Right cardiac atrium (tissue), 5 donors: ENCODE measurements at regions not wholly inside any gene's neighbourhood (a gene's known extent, or its start where the extent isn't known, plus 50 kb on each side); places are given as distances from the start of the nearest gene placed in this dataset.
"Not testable (repeated sequence)": the region's sequence is repeated elsewhere in the genome, so short reads cannot be mapped to it uniquely, and the experiment has no call there.

Source experiments
- ATAC-seq, 2 donors: fragments of 200-7000 bp; cut with Tn5 transposase; one replicate each; pipeline versions ENCODE4 v1.8.0 to v1.9.1; 2020; ENCODE audit warnings: moderate library complexity in 2 of 2, mild to moderate bottlenecking in 1 of 2
- DNase-seq, 3 donors: peaks; one replicate each; pipeline ENCODE4 v3.0.0-alpha.2; 2020
- H3K27ac ChIP-seq: one replicate; pipeline ENCODE4 v1.5.1; 2013; ENCODE audit warnings: mild to moderate bottlenecking, low read length, control low read depth, moderate library complexity
- H3K27me3 ChIP-seq: one replicate; pipeline ENCODE4 v1.6.1; 2013; ENCODE audit not compliant: control insufficient read depth, insufficient read depth
- H3K4me1 ChIP-seq: one replicate; pipeline ENCODE4 v1.6.1; 2013; ENCODE audit warnings: low read length; ENCODE audit not compliant: control insufficient read depth, insufficient read depth
- H3K4me3 ChIP-seq: one replicate; pipeline ENCODE4 v1.5.1; 2013; ENCODE audit warnings: low read length, control low read depth
- H3K9me3 ChIP-seq: one replicate; pipeline ENCODE4 v1.6.1; 2013; ENCODE audit warnings: low read length; ENCODE audit not compliant: control insufficient read depth
- WGBS: extraction: QIAGEN DNeasy Blood & Tissue Kit; methylation state at CpG from one replicate; pipeline ENCODE4 v1.1.7; 2013; 5-methylcytosine and 5-hydroxymethylcytosine counted together
- intact Hi-C, 4 donors: fragments of 100-400 bp; cut with DNase I; formaldehyde crosslinking; loops; one replicate each; pipeline versions ENCODE4 v1.11.0 to v1.14.0; 2022 to 2023
- donor health status: healthy with polysubstance abuse.
- donor health status: DM: no; HTN: yes; CAD: no.
- donor health status: DM: no; HTN: no; CAD: no.
- donor health status: DM: no; HTN: yes; CAD: no; lungs with severe emphysema.
- donor health status: DM: yes; HTN: yes; CAD: no.

- WGBS: 95% methylated on average over 21 of the region's 21 CpGs
- ATAC-seq: no peak
- Histone ChIP-seq H3K9me3 (no peaks in the 10 kb centered on the region), H3K27ac (no peak overlapping the region), H3K4me1 (no peaks in the 10 kb centered on the region), H3K4me3 (no peak overlapping the region), H3K27me3 (no peaks in the 10 kb centered on the region)
- intact Hi-C loops: no loop called here
- peak in 2 of 3 donors; percentile 17 to 30 for DNase-seq
Observed at GRCh38 chr10:52955337-52955736, 182.8 kb upstream of the MBL2 start.

DNA sequence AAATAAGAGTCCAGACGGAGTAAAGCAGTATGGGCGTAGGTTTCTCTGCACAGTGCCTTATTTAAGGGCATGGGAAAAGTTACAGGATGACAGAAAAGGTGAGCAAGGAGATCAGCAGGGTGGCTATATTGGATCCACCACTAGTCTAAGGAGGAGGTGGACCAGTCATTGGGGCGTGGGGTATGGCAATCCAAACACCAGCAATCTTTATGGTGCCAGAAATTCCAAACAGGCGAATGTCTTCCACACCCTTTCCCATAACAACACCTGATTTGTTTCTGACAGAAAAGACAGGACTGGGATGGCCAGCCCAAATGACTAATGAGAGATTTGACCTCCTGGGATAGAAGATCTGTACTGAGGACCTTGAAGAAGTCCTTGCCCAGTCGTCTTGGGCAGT, 181.8 kb upstream of the MBL2 start:
- peak in 1 of 3 donors; percentile 12 for DNase-seq
- H3K4me3 ChIP-seq: no peak overlapping the region
- H3K27ac ChIP-seq: no peak overlapping the region
- no peaks in the 10 kb centered on the region for H3K9me3 ChIP-seq
- ATAC-seq: no peak
- 87% methylated on average over 5 of the region's 5 CpGs for WGBS
- no peaks in the 10 kb centered on the region for H3K27me3 ChIP-seq
- H3K4me1 ChIP-seq: no peaks in the 10 kb centered on the region
- intact Hi-C loops: no loop called here

DNA sequence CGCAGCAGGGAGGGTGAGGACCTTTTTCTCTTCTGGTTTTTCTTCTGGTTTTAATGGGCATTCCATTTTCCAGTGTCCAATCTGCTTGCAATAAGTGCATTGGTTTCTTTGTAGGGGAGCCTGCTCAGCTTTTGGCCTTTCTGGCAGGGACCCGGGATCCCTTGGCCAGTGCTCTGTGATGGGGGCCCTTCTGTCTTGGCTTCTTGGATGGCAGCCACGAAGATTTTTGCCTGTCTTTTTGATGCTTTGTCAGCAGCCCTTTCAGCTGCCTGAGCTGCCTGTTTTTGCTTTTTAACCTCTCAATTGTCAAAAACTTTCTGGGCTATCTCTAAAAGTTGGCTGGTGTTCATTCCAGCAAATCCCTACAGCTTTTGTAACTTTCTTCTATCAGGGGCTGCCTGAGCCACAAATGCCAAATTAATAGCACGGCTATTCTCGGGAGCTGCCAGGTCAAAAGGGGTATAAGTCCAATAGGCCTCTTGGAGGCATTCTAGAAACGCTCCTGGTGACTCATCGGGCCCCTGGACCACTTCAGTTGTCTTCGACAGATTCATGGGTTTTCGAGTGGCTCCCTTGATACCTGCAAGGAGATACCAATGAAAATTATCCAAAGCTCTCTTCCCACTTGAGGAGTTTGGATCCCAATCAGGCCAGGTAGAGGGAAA, 179.9 kb upstream of the MBL2 start:
- ATAC-seq (no peak), DNase-seq (no peak)
- 47% methylated on average over 9 of the region's 9 CpGs for WGBS
- Histone ChIP-seq H3K4me3 (no peak overlapping the region), H3K27me3 (no peaks in the 10 kb centered on the region), H3K9me3 (no peaks in the 10 kb centered on the region), H3K27ac (no peak overlapping the region), H3K4me1 (no peaks in the 10 kb centered on the region)
- intact Hi-C loops: no loop called here

GRCh38 chr10:52951824-52952223, 179.2 kb upstream of the MBL2 start:
- no peaks in the 10 kb centered on the region for H3K4me1 ChIP-seq
- H3K4me3 ChIP-seq: no peak overlapping the region
- peak in 1 of 2 donors; percentile 68 for ATAC-seq
- H3K27me3 ChIP-seq: no peaks in the 10 kb centered on the region
- 42% methylated on average over 5 of the region's 5 CpGs for WGBS
- no peaks in the 10 kb centered on the region for H3K9me3 ChIP-seq
- DNase-seq: peak; percentile 44 to 73 (median 59)
- H3K27ac ChIP-seq: no peak overlapping the region
- intact Hi-C loops: no loop called here

GRCh38 chr10:52950578-52950977, 178.0 kb upstream of the MBL2 start:
- Histone ChIP-seq H3K4me1 (no peaks in the 10 kb centered on the region), H3K27ac (no peak overlapping the region), H3K9me3 (no peaks in the 10 kb centered on the region), H3K4me3 (no peak overlapping the region), H3K27me3 (no peaks in the 10 kb centered on the region)
- WGBS: 92% methylated on average over 5 of the region's 5 CpGs
- ATAC-seq: no peak
- intact Hi-C loops: no loop called here
- DNase-seq: peak in 1 of 3 donors; percentile 14

- no peaks in the 10 kb centered on the region for H3K27me3 ChIP-seq
- ATAC-seq (no peak), DNase-seq (peak in 1 of 3 donors; percentile 21)
- H3K4me3 ChIP-seq: no peak overlapping the region
- H3K4me1 ChIP-seq: no peaks in the 10 kb centered on the region
- no peaks in the 10 kb centered on the region for H3K9me3 ChIP-seq
- H3K27ac ChIP-seq: no peak overlapping the region
- intact Hi-C loops: no loop called here
- 80% methylated on average over 13 of the region's 13 CpGs for WGBS
Observed at GRCh38 chr10:52949899-52950298, 177.3 kb upstream of the MBL2 start.

GRCh38 chr10:52946486-52946885, 173.9 kb upstream of the MBL2 start:
- DNase-seq (no peak), ATAC-seq (no peak)
- WGBS: 62% methylated on average over 5 of the region's 5 CpGs
- intact Hi-C loops: no loop called here
- no peak overlapping the region for H3K27ac ChIP-seq
- no peaks in the 10 kb centered on the region for H3K27me3 ChIP-seq
- H3K4me1 ChIP-seq: no peaks in the 10 kb centered on the region
- no peak overlapping the region for H3K4me3 ChIP-seq
- no peaks in the 10 kb centered on the region for H3K9me3 ChIP-seq

GRCh38 chr10:52945521-52945920, 172.9 kb upstream of the MBL2 start:
- H3K4me3 ChIP-seq, H3K27me3 ChIP-seq, ATAC-seq, H3K9me3 ChIP-seq, H3K27ac ChIP-seq, intact Hi-C loops, DNase-seq, H3K4me1 ChIP-seq: not testable (repeated sequence)
- WGBS: 90% methylated on average over 4 of the region's 4 CpGs

DNA sequence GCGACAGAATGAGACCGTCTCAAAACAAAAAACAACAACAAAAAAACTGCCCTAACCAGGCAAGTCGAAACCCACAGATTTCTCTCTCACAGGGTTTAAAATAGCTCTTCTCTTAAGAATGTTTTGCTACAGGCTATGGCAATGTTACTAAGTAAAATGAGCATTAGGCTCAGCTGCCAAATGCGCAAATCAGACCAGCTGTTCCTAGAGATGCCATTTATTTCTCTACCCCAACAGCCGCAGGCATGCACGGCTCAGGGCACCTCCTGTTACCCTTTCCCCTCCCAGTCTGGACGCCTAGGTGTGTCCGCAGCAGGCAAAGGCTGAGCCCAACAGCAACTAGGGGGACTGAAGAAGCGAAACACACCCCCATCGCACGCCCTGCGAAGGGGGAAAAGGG, 168.3 kb upstream of the MBL2 start:
- no peaks in the 10 kb centered on the region for H3K4me1 ChIP-seq
- H3K27ac ChIP-seq: no peak overlapping the region
- H3K4me3 ChIP-seq: no peak overlapping the region
- intact Hi-C loops: no loop called here
- WGBS: 93% methylated on average over 12 of the region's 12 CpGs
- ATAC-seq (no peak), DNase-seq (peak in 1 of 3 donors; percentile 19)
- no peaks in the 10 kb centered on the region for H3K27me3 ChIP-seq
- no peaks in the 10 kb centered on the region for H3K9me3 ChIP-seq

- Histone ChIP-seq H3K4me1 (no peaks in the 10 kb centered on the region), H3K27me3 (no peaks in the 10 kb centered on the region), H3K9me3 (no peaks in the 10 kb centered on the region), H3K4me3 (no peak overlapping the region), H3K27ac (no peak overlapping the region)
- ATAC-seq: no peak
- 93% methylated on average over 12 of the region's 12 CpGs for WGBS
- intact Hi-C loops: no loop called here
- peak in 1 of 3 donors; percentile 19 for DNase-seq
Observed at GRCh38 chr10:52939894-52940293, 167.3 kb upstream of the MBL2 start.

DNA sequence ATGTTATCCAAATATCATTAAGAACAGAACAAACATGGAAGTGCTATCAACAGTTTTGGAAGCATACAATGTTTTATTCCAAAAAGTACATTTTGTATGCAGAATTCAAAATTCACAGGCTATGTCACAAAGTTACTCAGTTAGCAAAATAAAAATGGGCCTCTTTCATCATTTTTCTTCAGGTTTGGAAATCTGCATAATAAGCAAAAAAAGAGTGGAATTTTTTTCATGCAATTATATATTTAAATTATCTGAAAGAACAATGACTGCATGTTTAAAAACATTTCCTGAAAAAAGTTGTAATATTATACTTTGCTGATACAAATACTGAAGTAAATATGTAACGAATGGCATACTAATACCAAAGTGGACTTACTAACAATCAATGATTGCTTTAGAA, 161.2 kb upstream of the MBL2 start:
- WGBS: 71% methylated on average over 1 of the region's 1 CpG
- Histone ChIP-seq H3K27me3 (no peaks in the 10 kb centered on the region), H3K9me3 (no peaks in the 10 kb centered on the region), H3K4me1 (no peaks in the 10 kb centered on the region), H3K27ac (no peak overlapping the region), H3K4me3 (no peak overlapping the region)
- no peak for ATAC-seq
- intact Hi-C loops: no loop called here
- DNase-seq: no peak

DNA sequence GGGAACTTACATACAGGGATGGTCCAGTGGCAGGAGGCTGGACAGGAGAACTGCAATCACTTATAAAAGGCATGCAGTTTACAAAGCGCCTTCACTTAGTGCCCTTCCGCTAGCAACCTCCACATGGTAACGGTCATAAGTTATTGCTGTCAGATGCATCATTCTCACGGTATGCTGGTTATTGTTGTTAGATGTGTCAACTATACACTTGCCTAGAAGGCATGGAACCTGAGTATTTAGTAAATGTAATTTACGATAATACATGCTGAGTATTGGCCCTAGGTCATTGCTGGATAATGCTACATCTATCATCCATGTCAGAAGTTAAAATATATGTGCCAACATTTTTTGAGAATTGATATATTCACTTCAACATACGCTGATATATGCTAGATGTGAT, 155.1 kb upstream of the MBL2 start:
- H3K4me3 ChIP-seq: no peak overlapping the region
- WGBS: 90% methylated on average over 6 of the region's 6 CpGs
- no peaks in the 10 kb centered on the region for H3K27me3 ChIP-seq
- intact Hi-C loops: no loop called here
- no peaks in the 10 kb centered on the region for H3K4me1 ChIP-seq
- no peak overlapping the region for H3K27ac ChIP-seq
- DNase-seq: no peak
- ATAC-seq: no peak
- no peaks in the 10 kb centered on the region for H3K9me3 ChIP-seq
